ENCODE measurements at regions not wholly inside any gene's neighbourhood (a gene's known extent, or its start where the extent isn't known, plus 50 kb on each side); places are given as distances from the start of the nearest gene placed in this dataset.

- H3K4me3 ChIP-seq (ENCODE audit: low read depth, low read length) = peak overlapping the region; percentile 40
- peak overlapping the region; percentile 71 for H3K27ac ChIP-seq
- TF ChIP-seq CTCF (IDR thresholded peaks at IDR 0.05; ENCODE audit: low read depth, low read length) = no peak
- H3K27me3 ChIP-seq (ENCODE audit: insufficient read depth, low read depth, severe bottlenecking) = no peaks in the 10 kb centered on the region
- H3K36me3 ChIP-seq = no peaks in the 10 kb centered on the region
- DNase-seq = no peak
- peaks cover 7% of the 10 kb centered on the region for H3K9me3 ChIP-seq (ENCODE audit: severe bottlenecking)
These were observed 367.8 kb downstream of the GPD2 start for GRCh38 chr2:156803967-156804366.

GRCh38 chr2:156810094-156810493, 373.9 kb downstream of the GPD2 start:
- H3K36me3 ChIP-seq = no peaks in the 10 kb centered on the region
- peaks cover 7% of the 10 kb centered on the region for H3K9me3 ChIP-seq (ENCODE audit: severe bottlenecking)
- H3K27me3 ChIP-seq (ENCODE audit: insufficient read depth, low read depth, severe bottlenecking) = no peaks in the 10 kb centered on the region
- no peak overlapping the region for H3K4me3 ChIP-seq (ENCODE audit: low read depth, low read length)
- no peak for DNase-seq
- H3K27ac ChIP-seq = no peak overlapping the region
- TF ChIP-seq CTCF (IDR thresholded peaks at IDR 0.05; ENCODE audit: low read depth, low read length) = no peak

GRCh38 chr2:156812496-156812895, 376.3 kb downstream of the GPD2 start:
- no peak for TF ChIP-seq CTCF (IDR thresholded peaks at IDR 0.05; ENCODE audit: low read depth, low read length)
- DNase-seq = no peak
- Histone ChIP-seq H3K27ac (no peak overlapping the region), H3K4me3 (ENCODE audit: low read depth, low read length) (no peak overlapping the region), H3K9me3 (ENCODE audit: severe bottlenecking) (peaks cover 3% of the 10 kb centered on the region), H3K36me3 (no peaks in the 10 kb centered on the region), H3K27me3 (ENCODE audit: insufficient read depth, low read depth, severe bottlenecking) (no peaks in the 10 kb centered on the region)

GRCh38 chr2:156817430-156817829, 381.3 kb downstream of the GPD2 start:
- no peak overlapping the region for H3K27ac ChIP-seq
- DNase-seq = no peak
- no peaks in the 10 kb centered on the region for H3K9me3 ChIP-seq (ENCODE audit: severe bottlenecking)
- no peaks in the 10 kb centered on the region for H3K36me3 ChIP-seq
- TF ChIP-seq CTCF (IDR thresholded peaks at IDR 0.05; ENCODE audit: low read depth, low read length) = no peak
- no peak overlapping the region for H3K4me3 ChIP-seq (ENCODE audit: low read depth, low read length)
- no peaks in the 10 kb centered on the region for H3K27me3 ChIP-seq (ENCODE audit: insufficient read depth, low read depth, severe bottlenecking)

- no peaks in the 10 kb centered on the region for H3K9me3 ChIP-seq (ENCODE audit: severe bottlenecking)
- H3K36me3 ChIP-seq = no peaks in the 10 kb centered on the region
- H3K27ac ChIP-seq = no peak overlapping the region
- DNase-seq = no peak
- no peaks in the 10 kb centered on the region for H3K27me3 ChIP-seq (ENCODE audit: insufficient read depth, low read depth, severe bottlenecking)
- no peak for TF ChIP-seq CTCF (IDR thresholded peaks at IDR 0.05; ENCODE audit: low read depth, low read length)
- H3K4me3 ChIP-seq (ENCODE audit: low read depth, low read length) = no peak overlapping the region
These were observed 382.0 kb downstream of the GPD2 start for GRCh38 chr2:156818221-156818620.

- DNase-seq = no peak
- TF ChIP-seq CTCF (IDR thresholded peaks at IDR 0.05; ENCODE audit: low read depth, low read length) = no peak
- H3K27me3 ChIP-seq (ENCODE audit: insufficient read depth, low read depth, severe bottlenecking) = no peaks in the 10 kb centered on the region
- H3K4me3 ChIP-seq (ENCODE audit: low read depth, low read length) = no peak overlapping the region
- H3K27ac ChIP-seq = no peak overlapping the region
- H3K9me3 ChIP-seq (ENCODE audit: severe bottlenecking) = no peaks in the 10 kb centered on the region
- H3K36me3 ChIP-seq = no peaks in the 10 kb centered on the region
These were observed 382.8 kb downstream of the GPD2 start for GRCh38 chr2:156818944-156819343.
